Thyroid gland (tissue), 4 donors: ENCODE measurements at regions not wholly inside any gene's neighbourhood (a gene's known extent, or its start where the extent isn't known, plus 50 kb on each side); places are given as distances from the start of the nearest gene placed in this dataset.
"Not testable (repeated sequence)": the region's sequence is repeated elsewhere in the genome, so short reads cannot be mapped to it uniquely, and the experiment has no call there.

Experiments
- DNase-seq, 2 donors: peaks; one replicate each; pipeline ENCODE4 v3.0.0-alpha.2; 2019
- H3K27ac ChIP-seq, 3 donors: fragments of 200-600 bp; sonication (generic); 1 replicate in 2 of 3; 2 replicates in 1 of 3; pipeline ENCODE4 v1.5.1; 2016 to 2019; ENCODE audit warnings: mild to moderate bottlenecking in 1 of 3, moderate library complexity in 1 of 3
- H3K27me3 ChIP-seq: fragments of 200-600 bp; sonication (generic); one replicate; pipeline ENCODE4 v1.5.1; 2019
- H3K36me3 ChIP-seq, 2 donors: fragments of 200-600 bp; sonication (generic); one replicate each; pipeline ENCODE4 v1.5.1; 2016 to 2019
- H3K4me1 ChIP-seq, 2 donors: fragments of 200-600 bp; sonication (generic); one replicate each; pipeline ENCODE4 v1.5.1; 2017 to 2019
- H3K4me3 ChIP-seq, 3 donors: fragments of 200-600 bp; sonication (generic); replicated peaks in 1 of 3; 1 replicate in 2 of 3; 2 replicates in 1 of 3; pipeline ENCODE4 v1.5.1; 2016; ENCODE audit warnings: mild to moderate bottlenecking in 1 of 3
- H3K9me3 ChIP-seq: fragments of 200-600 bp; sonication (generic); one replicate; pipeline ENCODE4 v1.5.1; 2017
- CTCF ChIP-seq, 6 experiments: fragments of 200-600 bp in 3 of 6; fragments of 450-650 bp in 3 of 6; sonication (generic) in 3 of 6; IDR thresholded peaks; one replicate each; pipeline ENCODE4 v1.5.1; 2016 to 2019; ENCODE audit warnings: antibody characterized with exemption in 6 of 6, mild to moderate bottlenecking in 2 of 6, inconsistent platforms in 1 of 6, moderate library complexity in 1 of 6
- POLR2A ChIP-seq, 2 donors: fragments of 450-650 bp; IDR thresholded peaks; one replicate each; pipeline ENCODE4 v1.6.1; 2017; ENCODE audit warnings: antibody characterized with exemption in 2 of 2, mild to moderate bottlenecking in 2 of 2, moderate library complexity in 1 of 2
- WGBS, 2 donors: methylation state at CpG; one replicate each; pipeline ENCODE4 v1.1.5; 2017; 5-methylcytosine and 5-hydroxymethylcytosine counted together
- intact Hi-C: fragments of 100-400 bp; cut with DNase I; formaldehyde crosslinking; loops from one replicate; pipeline ENCODE4 v1.15.1; 2023

- TF ChIP-seq POLR2A (IDR thresholded peaks at IDR 0.05) (no peak), CTCF (IDR thresholded peaks at IDR 0.05) (no peak)
- intact Hi-C loops: no loop called here
- 77 to 89% methylated on average over 6 to 7 of the region's 7 CpGs for WGBS, 2 donors
Observed at GRCh38 chr16:8047736-8048135, 542.6 kb downstream of the TMEM114 start.

GRCh38 chr16:8044796-8045195 lies 545.5 kb downstream of the TMEM114 start:
- WGBS, 2 donors: 79 to 85% methylated on average over 5 of the region's 5 CpGs
- H3K27ac ChIP-seq: no peak overlapping the region
- H3K9me3 ChIP-seq: no peaks in the 10 kb centered on the region
- H3K27me3 ChIP-seq: no peaks in the 10 kb centered on the region
- intact Hi-C loops: no loop called here
- no peaks in the 10 kb centered on the region for H3K4me1 ChIP-seq
- TF ChIP-seq CTCF (IDR thresholded peaks at IDR 0.05): no peak
- no peak overlapping the region for H3K4me3 ChIP-seq
- H3K36me3 ChIP-seq: no peaks in the 10 kb centered on the region
- no peak for DNase-seq

More at GRCh38 chr16:8047736-8048135, 542.6 kb downstream of the TMEM114 start:
- no peak overlapping the region for H3K27ac ChIP-seq
- no peak for DNase-seq
- H3K36me3 ChIP-seq: no peaks in the 10 kb centered on the region
- H3K27me3 ChIP-seq: no peaks in the 10 kb centered on the region
- H3K4me3 ChIP-seq: no peak overlapping the region
- no peaks in the 10 kb centered on the region for H3K4me1 ChIP-seq
- no peaks in the 10 kb centered on the region for H3K9me3 ChIP-seq

- no peaks in the 10 kb centered on the region for H3K27me3 ChIP-seq
- 82 to 83% methylated on average over 3 of the region's 3 CpGs for WGBS, 2 donors
- no peaks in the 10 kb centered on the region for H3K4me1 ChIP-seq
- no peaks in the 10 kb centered on the region for H3K9me3 ChIP-seq
- no peak for DNase-seq
- no peak overlapping the region for H3K4me3 ChIP-seq
- no peak overlapping the region for H3K27ac ChIP-seq
- intact Hi-C loops: no loop called here
- TF ChIP-seq POLR2A (IDR thresholded peaks at IDR 0.05) (no peak), CTCF (IDR thresholded peaks at IDR 0.05) (no peak)
- no peaks in the 10 kb centered on the region for H3K36me3 ChIP-seq
Observed at GRCh38 chr16:8032406-8032805, 557.9 kb downstream of the TMEM114 start.

- H3K9me3 ChIP-seq, H3K4me3 ChIP-seq, H3K4me1 ChIP-seq, H3K27me3 ChIP-seq, H3K27ac ChIP-seq, DNase-seq, H3K36me3 ChIP-seq, intact Hi-C loops: not testable (repeated sequence)
- WGBS, 2 donors: 84 to 88% methylated on average over 3 of the region's 3 CpGs
Observed at GRCh38 chr16:8030004-8030403, 560.3 kb downstream of the TMEM114 start.

GRCh38 chr16:8026450-8026849 lies 563.9 kb downstream of the TMEM114 start:
- DNase-seq: peak in 1 of 2 donors; percentile 14
- Histone ChIP-seq H3K27me3 (no peaks in the 10 kb centered on the region), H3K4me3 (no peak overlapping the region), H3K27ac (no peak overlapping the region), H3K36me3 (no peaks in the 10 kb centered on the region), H3K4me1 (no peaks in the 10 kb centered on the region), H3K9me3 (no peaks in the 10 kb centered on the region)
- TF ChIP-seq POLR2A (IDR thresholded peaks at IDR 0.05) (no peak), CTCF (IDR thresholded peaks at IDR 0.05) (no peak)
- 56 to 66% methylated on average over 5 of the region's 5 CpGs for WGBS, 2 donors
- intact Hi-C loops: no loop called here

- H3K27ac ChIP-seq: no peak overlapping the region
- H3K9me3 ChIP-seq: no peaks in the 10 kb centered on the region
- H3K36me3 ChIP-seq: no peaks in the 10 kb centered on the region
- TF ChIP-seq POLR2A (IDR thresholded peaks at IDR 0.05) (no peak), CTCF (IDR thresholded peaks at IDR 0.05) (no peak)
- H3K27me3 ChIP-seq: no peaks in the 10 kb centered on the region
- 77 to 78% methylated on average over 3 of the region's 3 CpGs for WGBS, 2 donors
- intact Hi-C loops: no loop called here
- H3K4me3 ChIP-seq: no peak overlapping the region
- no peak for DNase-seq
- H3K4me1 ChIP-seq: no peaks in the 10 kb centered on the region
Observed at GRCh38 chr16:8023326-8023725, 567.0 kb downstream of the TMEM114 start.
